ENCODE measurements at regions not wholly inside any gene's neighbourhood (a gene's known extent, or its start where the extent isn't known, plus 50 kb on each side); places are given as distances from the start of the nearest gene placed in this dataset.
"Not testable (repeated sequence)": the region's sequence is repeated elsewhere in the genome, so short reads cannot be mapped to it uniquely, and the experiment has no call there.

- DNase-seq (ENCODE audit: insufficient read length, low spot score), result no peak
- FAIRE-seq, result no peak
- no peak for TF ChIP-seq CTCF (IDR thresholded peaks at IDR 0.05; ENCODE audit: insufficient read depth, missing control alignments)
Measured at GRCh38 chr5:109558952-109559351, 130.8 kb upstream of the MAN2A1 start.

GRCh38 chr5:109558364-109558763 lies 131.4 kb upstream of the MAN2A1 start:
- DNase-seq (ENCODE audit: insufficient read length, low spot score) (no peak), FAIRE-seq (no peak)
- TF ChIP-seq CTCF (IDR thresholded peaks at IDR 0.05; ENCODE audit: insufficient read depth, missing control alignments), result no peak

- DNase-seq (ENCODE audit: insufficient read length, low spot score) (no peak), FAIRE-seq (no peak)
- no peak for TF ChIP-seq CTCF (IDR thresholded peaks at IDR 0.05; ENCODE audit: insufficient read depth, missing control alignments)
Measured at GRCh38 chr5:109553846-109554245, 135.9 kb upstream of the MAN2A1 start.

- not testable (repeated sequence) for FAIRE-seq
Measured at GRCh38 chr5:109551234-109551633, 138.5 kb upstream of the MAN2A1 start.

GRCh38 chr5:109550077-109550476 lies 139.7 kb upstream of the MAN2A1 start:
- DNase-seq (ENCODE audit: insufficient read length, low spot score) (no peak), FAIRE-seq (no peak)
- TF ChIP-seq CTCF (IDR thresholded peaks at IDR 0.05; ENCODE audit: insufficient read depth, missing control alignments), result no peak

More at GRCh38 chr5:109551234-109551633, 138.5 kb upstream of the MAN2A1 start:
- DNase-seq (ENCODE audit: insufficient read length, low spot score), result not testable (repeated sequence)

GRCh38 chr5:109546461-109546860 lies 136.7 kb upstream of the PJA2 start:
- DNase-seq (ENCODE audit: insufficient read length, low spot score) (no peak), FAIRE-seq (no peak)

GRCh38 chr5:109544873-109545272 lies 135.1 kb upstream of the PJA2 start:
- DNase-seq (ENCODE audit: insufficient read length, low spot score); FAIRE-seq: not testable (repeated sequence)

More at GRCh38 chr5:109546461-109546860, 136.7 kb upstream of the PJA2 start:
- no peak for TF ChIP-seq CTCF (IDR thresholded peaks at IDR 0.05; ENCODE audit: insufficient read depth, missing control alignments)

GRCh38 chr5:109538692-109539091 lies 128.9 kb upstream of the PJA2 start:
- FAIRE-seq; DNase-seq (ENCODE audit: insufficient read length, low spot score): not testable (repeated sequence)

GRCh38 chr5:109535090-109535489 lies 125.3 kb upstream of the PJA2 start:
- not testable (repeated sequence) for FAIRE-seq; DNase-seq (ENCODE audit: insufficient read length, low spot score)

Measured in D721Med (cell line).